G401 (cell line): ENCODE measurements at regions not wholly inside any gene's neighbourhood (a gene's known extent, or its start where the extent isn't known, plus 50 kb on each side); places are given as distances from the start of the nearest gene placed in this dataset.
A peak's percentile ranks its signal among the peaks of the same experiment; 100 is the strongest.

Experiments
- DNase-seq: peaks from one replicate; pipeline ENCODE4 v3.0.0-alpha.2; 2015; ENCODE audit warnings: low spot score
- in situ Hi-C: cut with HindIII; loops from 2 replicates; pipeline ENCODE4 v1.10.0; 2016; ENCODE audit warnings: low sequenced_read_pairs, mixed read lengths

DNA sequence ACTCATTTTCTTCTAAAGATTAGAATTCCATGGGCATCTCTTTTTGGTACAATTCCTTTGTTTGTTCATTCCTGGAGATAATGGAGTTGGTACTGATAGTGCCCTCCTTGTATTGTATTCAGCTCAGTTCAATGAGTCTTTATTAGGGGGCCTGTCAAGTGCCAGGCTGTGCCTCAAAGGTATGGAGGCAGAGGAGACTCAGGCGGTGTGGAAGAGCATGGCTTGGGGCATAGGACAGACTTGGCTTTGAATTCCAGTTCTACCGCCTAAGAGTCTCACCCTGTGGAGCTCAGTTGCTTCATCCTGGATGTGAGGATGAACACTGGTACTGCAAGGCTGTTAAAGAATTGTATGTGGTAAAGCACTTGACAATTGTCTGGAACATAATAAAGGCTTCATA, 196.6 kb upstream of the IL12A start:
- DNase-seq: no peak
- in situ Hi-C loops: loop anchor here (25.0 kb wide), 1 partner anchor 180 kb away; no protein-coding TSS in a partner anchor

DNA sequence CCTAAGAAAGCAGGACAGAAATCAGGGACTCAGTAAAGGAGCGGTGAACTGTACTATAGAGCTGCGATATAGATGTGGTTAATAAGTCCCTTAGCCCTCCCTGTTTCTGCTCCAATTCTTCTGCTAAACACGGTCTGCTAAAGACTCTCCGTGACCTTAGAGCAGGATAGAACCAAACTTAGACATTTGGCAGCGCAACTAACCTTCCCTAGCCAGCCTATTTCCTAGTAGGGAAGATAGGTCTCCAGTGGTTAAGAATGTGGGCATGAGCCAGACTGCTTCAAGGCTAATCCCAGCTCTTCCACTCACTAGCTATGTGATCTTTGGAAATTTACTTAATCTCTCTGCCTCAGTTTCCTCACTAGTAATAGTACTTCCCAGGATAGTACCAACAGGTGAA, 193.6 kb upstream of the IL12A start:
- no peak for DNase-seq
- in situ Hi-C loops: loop anchor here (25.0 kb wide), 1 partner anchor 183 kb away; no protein-coding TSS in a partner anchor

DNA sequence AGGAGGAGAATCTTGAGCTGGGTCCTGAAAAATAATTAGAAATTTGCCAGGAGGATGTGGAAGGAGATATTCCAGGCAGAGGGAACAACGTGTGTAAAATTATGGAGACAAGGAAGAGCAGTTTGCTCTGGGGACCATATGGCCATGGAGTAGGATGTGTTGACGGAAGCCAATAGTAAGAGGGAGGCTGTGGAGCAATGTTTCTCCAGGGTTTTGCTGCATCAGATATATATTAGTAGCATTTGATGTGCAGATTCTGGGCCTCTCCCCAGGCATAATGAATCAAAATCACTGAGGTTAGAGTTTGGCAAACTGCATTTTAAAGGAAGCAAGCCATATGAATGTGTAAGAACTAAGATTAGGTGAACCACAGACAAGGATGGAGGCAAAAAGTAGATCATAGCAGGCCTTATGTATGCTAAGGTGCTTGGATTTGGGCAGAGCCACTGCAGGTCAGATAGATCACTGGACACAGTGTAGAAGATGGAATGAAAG, 192.9 kb upstream of the IL12A start:
- no peak for DNase-seq
- in situ Hi-C loops: loop anchor here (25.0 kb wide), 1 partner anchor 183 kb away; no protein-coding TSS in a partner anchor

DNA sequence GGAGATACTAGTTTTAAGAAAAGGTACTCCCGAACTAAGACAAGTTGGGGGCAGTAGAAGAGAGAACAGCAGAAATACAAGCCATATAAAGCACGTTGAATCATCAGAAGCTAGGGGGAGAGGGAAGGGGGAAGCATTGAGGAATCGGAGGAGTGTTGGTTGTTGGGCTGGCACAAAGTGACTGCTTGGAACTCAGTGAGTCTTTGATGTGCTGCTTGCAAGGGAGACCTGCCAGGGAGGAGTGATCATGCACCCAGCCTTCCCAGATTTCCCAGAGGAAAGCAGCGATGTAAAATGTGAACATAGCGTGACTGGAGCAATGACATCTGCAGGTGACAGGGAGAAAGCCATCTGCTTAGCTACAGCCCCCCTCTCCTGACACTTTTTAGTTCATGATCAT, 192.4 kb upstream of the IL12A start:
- in situ Hi-C loops: loop anchor here (25.0 kb wide), 1 partner anchor 184 kb away; no protein-coding TSS in a partner anchor
- no peak for DNase-seq

DNA sequence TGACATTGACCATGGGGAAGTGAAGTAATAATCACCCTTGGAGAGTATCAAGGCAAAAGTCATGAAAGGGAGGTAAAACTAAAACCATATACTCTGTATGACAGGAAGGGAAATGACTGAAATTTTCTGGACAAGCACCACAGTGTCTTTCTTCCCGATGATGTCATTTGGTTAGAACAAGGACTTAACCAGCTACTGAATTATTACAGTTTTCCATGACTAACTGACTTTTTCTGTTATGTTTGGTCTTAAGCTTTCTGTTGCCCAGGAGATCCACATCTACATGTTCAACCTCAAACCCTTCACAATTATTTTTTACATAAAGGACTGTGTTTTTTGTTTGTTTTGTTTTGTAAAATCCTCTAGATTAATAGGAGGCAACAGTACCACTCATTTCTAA, 191.9 kb upstream of the IL12A start:
- no peak for DNase-seq
- in situ Hi-C loops: loop anchor here (25.0 kb wide), 1 partner anchor 184 kb away; no protein-coding TSS in a partner anchor

DNA sequence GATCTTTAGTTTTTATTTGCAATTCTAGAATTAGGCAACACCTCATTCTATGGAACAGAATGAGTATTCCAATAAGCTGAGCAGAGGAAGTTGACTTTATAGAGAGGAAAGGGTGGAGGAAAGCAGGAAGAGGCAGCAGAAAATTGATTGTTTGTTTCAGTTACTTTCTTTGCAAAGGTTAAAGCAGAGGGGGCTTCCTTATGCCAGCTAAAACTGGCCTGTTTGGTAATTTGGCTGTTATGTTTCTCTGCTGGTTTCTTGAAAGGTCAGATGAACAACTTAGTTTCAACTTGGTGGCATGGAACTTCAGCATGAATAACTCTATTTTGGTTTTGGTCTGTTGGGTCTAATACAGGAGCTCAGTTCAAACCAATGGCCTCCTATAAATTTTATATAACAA, 190.9 kb upstream of the IL12A start:
- DNase-seq: no peak
- in situ Hi-C loops: loop anchor here (25.0 kb wide), 1 partner anchor 185 kb away; no protein-coding TSS in a partner anchor

DNA sequence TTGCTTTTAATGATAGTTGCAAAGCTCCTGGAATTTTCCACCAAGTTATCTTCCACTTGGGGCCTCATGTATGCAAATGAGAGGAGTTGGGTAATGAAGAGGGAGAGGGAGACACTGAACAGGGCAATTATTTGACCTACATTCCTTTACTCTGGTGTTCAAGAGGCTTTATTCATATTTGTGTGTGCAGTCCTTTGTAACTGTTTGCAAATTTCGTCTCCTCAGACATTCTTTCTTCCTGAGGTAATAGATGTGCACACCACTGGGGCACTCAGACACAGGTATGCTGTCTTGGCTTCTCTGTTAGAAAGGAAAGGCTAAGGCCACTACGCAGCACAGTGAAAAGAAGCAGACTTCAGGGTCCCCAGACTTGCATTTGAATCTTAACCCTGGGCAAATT, 189.7 kb upstream of the IL12A start:
- in situ Hi-C loops: loop anchor here (25.0 kb wide), 1 partner anchor 187 kb away; no protein-coding TSS in a partner anchor
- DNase-seq: no peak

DNA sequence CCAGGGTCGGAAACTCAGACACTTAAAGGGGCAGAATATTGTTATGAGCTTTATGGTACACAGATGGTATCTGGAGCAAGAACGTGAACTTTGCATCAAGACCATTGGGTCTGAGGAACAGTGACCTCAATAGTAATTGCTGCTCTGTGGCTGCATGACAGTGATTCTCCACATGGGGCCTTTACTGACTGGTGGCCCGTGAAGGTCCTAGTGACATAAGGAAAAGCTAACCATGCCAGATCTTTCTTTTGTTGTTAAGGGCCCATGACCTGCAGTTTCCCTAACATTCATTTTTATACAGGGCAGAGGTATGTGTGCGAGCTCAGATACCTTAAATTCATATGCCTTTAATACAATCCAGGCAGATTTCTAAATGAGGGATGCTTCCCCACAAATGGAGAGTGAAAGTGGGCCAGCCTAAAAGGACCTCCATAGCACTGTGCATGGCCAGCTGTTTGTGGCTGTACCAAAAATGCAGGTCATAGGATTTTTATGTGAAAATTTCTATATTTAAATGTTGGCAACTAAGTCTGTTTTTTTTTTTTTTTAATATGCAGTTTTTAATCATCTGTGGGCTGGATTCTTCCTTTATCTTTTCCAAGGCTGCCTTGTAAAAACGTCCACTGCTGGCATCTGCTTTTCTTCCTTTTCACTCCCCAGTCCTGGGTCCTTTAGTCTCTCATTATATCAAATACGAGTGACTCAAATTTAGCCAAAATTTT, 188.0 kb upstream of the IL12A start:
- in situ Hi-C loops: no loop called here
- no peak for DNase-seq

DNA sequence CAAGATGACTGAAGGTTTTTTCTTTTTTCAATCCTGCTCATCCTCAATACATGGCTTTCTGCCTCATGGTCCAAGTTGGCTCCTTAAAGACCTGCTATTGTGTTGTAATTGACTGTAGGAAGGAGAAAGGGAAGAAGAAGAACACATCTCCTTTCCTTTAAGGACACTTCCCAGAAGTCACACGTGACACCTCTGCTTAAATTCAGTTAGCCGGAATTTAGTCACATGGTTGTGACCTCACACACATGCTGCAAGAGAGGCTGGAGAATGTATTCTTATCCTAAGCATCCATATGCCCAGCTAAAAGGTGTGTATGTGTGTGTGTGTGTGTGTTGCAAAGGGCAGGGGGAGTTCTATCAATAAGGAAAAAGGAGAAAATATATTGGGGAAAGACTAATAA, 185.8 kb upstream of the IL12A start:
- no peak for DNase-seq
- in situ Hi-C loops: no loop called here

DNA sequence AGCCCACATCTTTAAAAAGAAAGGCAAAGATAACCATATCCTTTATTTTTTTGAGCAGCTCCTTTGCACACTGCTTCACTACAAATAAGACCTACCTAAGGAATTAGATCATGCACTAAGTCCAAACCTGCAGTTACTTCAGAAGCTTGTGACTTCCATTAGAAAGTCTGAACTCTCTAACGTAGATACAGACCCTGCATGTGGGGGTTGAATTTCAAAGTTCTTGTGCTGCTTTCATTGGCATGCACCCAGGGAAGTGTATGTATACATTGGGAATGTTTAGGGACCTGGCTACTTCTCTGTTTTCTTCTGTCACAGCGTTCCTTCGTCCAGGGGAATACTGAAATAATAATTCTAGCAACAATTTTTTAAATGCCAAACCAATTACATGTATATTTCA, 185.2 kb upstream of the IL12A start:
- in situ Hi-C loops: no loop called here

DNA sequence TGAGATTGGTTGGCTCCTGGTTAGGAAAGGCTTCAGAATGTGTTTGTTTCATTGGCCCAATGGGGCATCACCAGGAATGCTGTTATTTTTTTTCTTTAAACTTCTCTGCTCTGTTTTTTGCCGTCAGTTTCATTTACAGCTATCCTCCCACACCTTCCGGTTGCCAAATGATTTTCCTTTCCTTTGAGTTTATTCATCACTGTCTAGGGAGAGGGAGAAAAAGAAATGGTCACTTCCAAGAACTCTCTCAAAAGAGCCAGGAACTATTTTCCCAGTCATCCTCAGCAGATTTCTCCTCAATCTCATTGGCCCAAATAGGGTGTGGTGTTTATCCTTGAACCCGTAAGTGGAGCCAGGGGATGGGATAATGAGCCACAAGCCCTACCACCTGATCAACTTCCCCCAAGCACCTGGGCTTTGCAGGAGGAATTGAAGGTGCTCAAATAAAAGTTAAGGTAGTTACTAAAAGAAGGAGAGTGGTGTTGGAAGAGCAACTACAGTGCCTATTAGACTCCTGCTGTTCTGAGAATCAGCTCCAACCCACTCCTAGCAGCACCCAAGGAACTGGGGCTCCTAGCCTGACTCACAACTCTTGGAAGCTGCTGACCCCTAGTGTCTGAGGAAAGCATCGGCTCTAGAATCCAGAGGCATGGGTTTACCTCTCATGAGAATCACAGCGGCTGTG, 183.8 kb upstream of the IL12A start:
- in situ Hi-C loops: no loop called here
- DNase-seq: peak; percentile 85

More for the DNA sequence above, 185.2 kb upstream of the IL12A start:
- no peak for DNase-seq

DNA sequence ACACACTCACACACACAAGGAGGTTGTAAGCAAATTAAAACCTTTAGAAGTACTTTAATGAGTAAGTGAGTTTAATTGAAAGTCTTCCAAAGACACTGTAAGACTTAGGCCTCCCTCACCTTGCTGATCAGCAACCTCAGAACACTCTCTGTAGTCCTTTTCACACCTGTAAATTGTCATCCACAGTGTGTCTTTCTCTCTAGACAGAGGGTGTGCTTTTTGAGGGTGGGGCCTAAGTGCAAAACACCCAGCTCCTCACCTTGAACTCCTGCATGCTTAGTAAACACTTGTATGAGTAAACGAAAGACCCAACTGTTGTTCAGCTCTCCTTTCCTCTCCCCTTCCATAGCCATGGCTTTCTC, 183.2 kb upstream of the IL12A start:
- DNase-seq: no peak
- in situ Hi-C loops: no loop called here

DNA sequence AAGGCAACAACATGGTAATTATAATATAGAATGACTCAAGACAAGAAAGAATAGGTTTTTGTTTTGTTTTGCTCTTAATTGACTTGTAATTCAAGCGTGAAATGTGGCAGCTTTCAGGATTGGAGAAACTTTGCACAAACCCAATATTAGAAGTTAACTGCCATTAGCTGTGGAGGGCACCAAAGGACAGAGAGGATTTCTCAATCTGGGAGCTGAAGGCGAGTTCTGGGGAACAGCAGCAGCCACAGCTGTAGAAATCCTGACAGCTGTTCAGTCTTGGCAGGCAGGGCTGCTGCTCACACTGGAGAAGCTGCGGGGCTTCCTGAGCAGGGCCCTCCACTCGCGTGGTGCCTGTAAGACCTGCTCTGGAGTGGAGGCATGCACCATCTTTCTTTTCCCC, 182.2 kb upstream of the IL12A start:
- in situ Hi-C loops: no loop called here
- DNase-seq: no peak

DNA sequence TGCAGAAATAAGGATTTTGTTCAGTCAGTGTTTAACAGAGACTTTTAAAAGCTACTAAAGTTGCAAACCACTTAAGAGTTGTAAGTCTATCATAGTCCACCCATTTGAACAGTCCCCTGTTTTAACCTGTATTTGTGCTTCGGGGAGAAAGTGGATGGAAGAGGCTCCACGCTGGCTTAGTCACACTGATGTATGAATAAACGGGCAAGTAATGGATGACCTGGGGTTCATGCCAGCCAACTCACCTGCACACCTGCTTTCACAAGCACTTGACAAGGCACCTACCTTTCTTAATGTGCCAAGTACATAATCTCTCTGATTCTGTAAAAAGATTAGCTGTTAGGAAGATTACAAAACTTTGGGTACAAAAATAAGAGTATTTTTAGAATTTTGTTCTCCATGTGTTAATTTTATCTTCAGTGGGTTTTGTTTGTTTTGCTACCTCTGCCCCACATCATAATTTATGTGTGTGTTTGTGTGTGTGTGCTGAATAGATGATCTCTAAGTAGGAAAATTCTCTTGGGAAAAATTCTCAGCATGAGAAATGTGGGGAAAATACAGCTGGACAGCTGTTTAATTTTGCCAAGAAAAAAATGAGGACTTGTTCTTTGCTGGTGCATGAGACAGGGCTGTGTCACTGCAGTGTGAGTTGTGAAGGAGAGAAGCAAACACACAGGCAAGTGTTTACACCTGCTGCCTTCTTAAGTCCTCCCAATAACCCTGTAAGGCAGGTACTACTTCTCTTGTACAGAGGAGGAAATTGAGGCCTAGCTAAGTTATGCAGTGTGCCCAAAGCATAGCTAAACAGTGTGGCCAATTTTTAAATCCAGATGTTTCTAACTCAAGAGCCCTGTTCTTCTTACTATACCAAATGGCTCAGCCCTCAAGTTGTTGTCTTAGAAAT, 181.2 kb upstream of the IL12A start:
- in situ Hi-C loops: no loop called here

DNA sequence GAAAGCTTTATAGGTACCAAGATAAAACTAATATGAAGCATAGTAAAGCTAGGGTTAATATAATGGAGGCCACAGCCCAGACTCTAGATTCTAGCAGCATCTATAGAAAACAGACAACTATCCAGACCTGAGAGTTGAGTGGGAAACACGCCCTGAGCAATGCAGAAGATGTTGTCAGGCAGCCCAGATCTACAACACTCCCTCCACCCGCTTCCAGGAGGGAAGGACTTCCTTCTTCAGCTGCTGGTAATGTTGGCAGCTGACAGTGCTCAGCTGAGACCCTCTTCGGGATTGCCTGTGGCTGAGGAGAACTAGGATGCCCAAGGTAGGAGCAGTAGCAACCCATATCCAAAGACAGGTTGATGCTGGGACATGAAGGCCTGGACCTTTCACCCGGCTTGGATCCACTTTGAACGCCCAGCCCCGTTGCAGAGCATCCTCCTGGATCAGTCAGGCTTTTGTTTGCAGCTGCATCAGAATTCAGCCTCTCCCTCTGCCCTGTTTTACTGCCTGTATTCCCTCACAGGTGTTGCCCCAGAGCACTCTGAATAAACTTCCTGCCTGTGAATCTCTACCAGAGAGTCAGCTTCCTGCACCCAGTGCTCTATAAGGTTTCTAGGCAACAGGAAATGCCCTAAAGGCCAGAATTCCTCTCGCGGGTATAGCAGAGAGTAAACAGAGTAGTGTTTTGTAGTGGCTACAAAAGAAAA, 174.7 kb upstream of the IL12A start:
- no peak for DNase-seq
- in situ Hi-C loops: no loop called here

More for the DNA sequence above, 181.2 kb upstream of the IL12A start:
- no peak for DNase-seq

DNA sequence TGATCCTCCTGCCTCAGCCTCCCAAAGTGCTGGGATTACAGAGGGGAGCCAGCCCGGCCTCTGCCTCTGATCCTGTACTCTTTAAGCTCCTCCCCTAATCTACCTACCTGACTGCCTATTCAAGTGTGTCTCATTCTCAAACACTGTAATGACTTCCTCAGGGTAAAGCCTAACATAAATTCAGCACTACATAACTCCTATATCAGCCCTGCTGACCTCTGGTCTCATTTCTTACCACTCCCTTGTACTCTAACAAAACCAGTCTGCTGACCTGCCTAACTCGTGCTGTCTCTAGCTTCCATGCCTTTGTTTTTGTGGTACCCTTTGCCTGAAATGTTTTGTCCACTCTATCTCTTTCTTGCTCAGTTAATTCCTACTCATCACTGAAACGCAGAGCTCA, 172.1 kb upstream of the IL12A start:
- in situ Hi-C loops: no loop called here
- DNase-seq: no peak

DNA sequence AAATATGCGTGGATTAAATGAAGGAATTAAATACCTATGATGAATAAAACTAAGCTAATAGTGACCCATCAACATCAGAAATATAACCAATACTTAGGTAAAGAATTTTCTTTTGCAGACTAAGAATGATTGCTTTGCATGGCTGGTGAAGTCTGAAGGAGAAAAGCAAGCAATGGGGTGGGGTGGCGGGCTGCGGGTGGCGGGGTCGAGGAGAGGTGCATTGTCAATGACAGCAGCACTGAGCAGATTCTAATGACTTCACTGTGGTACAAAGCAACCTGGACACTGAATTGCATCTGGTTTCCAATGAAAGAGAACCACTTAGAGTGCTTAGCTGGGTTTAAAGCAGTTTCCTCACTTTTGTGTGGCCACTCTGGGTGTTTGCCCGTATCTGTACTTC, 171.5 kb upstream of the IL12A start:
- in situ Hi-C loops: no loop called here

DNA sequence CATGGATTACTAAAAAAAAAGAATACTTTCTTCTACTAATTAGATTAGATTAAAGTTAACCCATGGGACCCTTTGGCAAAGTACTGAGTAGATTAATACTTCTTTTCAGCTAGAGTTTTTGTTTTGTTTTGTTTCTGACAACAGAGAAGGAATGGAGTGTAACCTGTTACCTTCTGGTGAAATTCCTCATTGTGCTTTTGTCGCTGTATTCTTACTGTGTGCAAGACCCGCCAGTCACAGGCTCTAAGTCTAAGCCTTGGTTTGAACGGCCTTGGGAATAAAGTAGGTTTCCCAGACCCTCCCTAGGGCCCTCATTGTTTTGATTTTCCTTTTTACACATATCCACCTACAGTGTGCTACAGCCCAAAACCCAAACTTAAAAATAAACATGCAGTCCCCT, 171.1 kb upstream of the IL12A start:
- DNase-seq: no peak
- in situ Hi-C loops: no loop called here

More for the DNA sequence above, 171.5 kb upstream of the IL12A start:
- no peak for DNase-seq

DNA sequence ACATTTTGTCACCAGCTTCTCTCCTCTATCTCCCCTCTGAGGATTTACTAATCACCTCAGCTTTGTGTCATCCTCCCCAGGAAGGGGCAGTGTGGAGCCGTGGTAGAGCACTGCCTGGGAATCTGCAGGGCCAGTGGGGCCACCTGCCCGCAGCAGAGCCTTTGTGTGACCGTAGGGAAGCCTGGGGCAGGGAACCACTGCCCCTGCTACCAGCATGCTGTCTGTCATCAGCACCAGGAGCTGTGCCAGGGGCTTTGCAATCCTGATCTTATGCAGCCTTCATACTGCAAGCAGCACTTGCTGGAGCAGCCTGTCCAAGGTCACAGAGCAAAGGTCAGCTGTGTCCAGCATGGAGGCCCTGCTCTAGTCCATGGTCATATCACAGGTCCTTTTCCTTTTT, 170.2 kb upstream of the IL12A start:
- DNase-seq: no peak
- in situ Hi-C loops: no loop called here
